ENCODE measurements at regions not wholly inside any gene's neighbourhood (a gene's known extent, or its start where the extent isn't known, plus 50 kb on each side); places are given as distances from the start of the nearest gene placed in this dataset.

GRCh38 chr10:10211409-10211808 is 806.3 kb upstream of the CELF2 start:
- H3K4me1 ChIP-seq (ENCODE audit: low read depth): peaks cover 6% of the 10 kb centered on the region
- DNase-seq (ENCODE audit: low read depth in 1 of 2, low spot score in 1 of 2): no peak
- no peaks in the 10 kb centered on the region for H3K9me3 ChIP-seq (ENCODE audit: low read depth)
- H3K27me3 ChIP-seq: no peaks in the 10 kb centered on the region
- no peak overlapping the region for H3K4me3 ChIP-seq
- no peak for TF ChIP-seq CTCF (IDR thresholded peaks at IDR 0.05; ENCODE audit: low read depth, low read length)
- H3K36me3 ChIP-seq: no peaks in the 10 kb centered on the region
- H3K27ac ChIP-seq: no peak overlapping the region

GRCh38 chr10:10213237-10213636 is 804.4 kb upstream of the CELF2 start:
- TF ChIP-seq CTCF (IDR thresholded peaks at IDR 0.05; ENCODE audit: low read depth, low read length): no peak
- no peak overlapping the region for H3K4me3 ChIP-seq
- H3K27ac ChIP-seq: no peak overlapping the region
- no peak for DNase-seq (ENCODE audit: low read depth in 1 of 2, low spot score in 1 of 2)
- H3K4me1 ChIP-seq (ENCODE audit: low read depth): peaks cover 6% of the 10 kb centered on the region
- H3K36me3 ChIP-seq: no peaks in the 10 kb centered on the region
- H3K27me3 ChIP-seq: no peaks in the 10 kb centered on the region
- no peaks in the 10 kb centered on the region for H3K9me3 ChIP-seq (ENCODE audit: low read depth)

GRCh38 chr10:10222304-10222841 is 795.3 kb upstream of the CELF2 start:
- Histone ChIP-seq H3K9me3 (ENCODE audit: low read depth) (no peaks in the 10 kb centered on the region), H3K4me3 (no peak overlapping the region), H3K27me3 (no peaks in the 10 kb centered on the region), H3K4me1 (ENCODE audit: low read depth) (no peaks in the 10 kb centered on the region), H3K27ac (no peak overlapping the region), H3K36me3 (no peaks in the 10 kb centered on the region)
- peak in 1 of 2 donors; percentile 73 for DNase-seq (ENCODE audit: low read depth in 1 of 2, low spot score in 1 of 2)
- TF ChIP-seq CTCF (IDR thresholded peaks at IDR 0.05; ENCODE audit: low read depth, low read length): no peak

- Histone ChIP-seq H3K27me3 (no peaks in the 10 kb centered on the region), H3K4me1 (ENCODE audit: low read depth) (no peaks in the 10 kb centered on the region), H3K9me3 (ENCODE audit: low read depth) (no peaks in the 10 kb centered on the region), H3K4me3 (no peak overlapping the region), H3K27ac (no peak overlapping the region), H3K36me3 (no peaks in the 10 kb centered on the region)
- TF ChIP-seq CTCF (IDR thresholded peaks at IDR 0.05; ENCODE audit: low read depth, low read length): no peak
- no peak for DNase-seq (ENCODE audit: low read depth in 1 of 2, low spot score in 1 of 2)
These were observed 794.5 kb upstream of the CELF2 start for GRCh38 chr10:10223131-10223530.

- DNase-seq (ENCODE audit: low read depth in 1 of 2, low spot score in 1 of 2): no peak
- Histone ChIP-seq H3K9me3 (ENCODE audit: low read depth) (no peaks in the 10 kb centered on the region), H3K27me3 (no peaks in the 10 kb centered on the region), H3K36me3 (no peaks in the 10 kb centered on the region), H3K27ac (no peak overlapping the region), H3K4me3 (no peak overlapping the region), H3K4me1 (ENCODE audit: low read depth) (no peaks in the 10 kb centered on the region)
- TF ChIP-seq CTCF (IDR thresholded peaks at IDR 0.05; ENCODE audit: low read depth, low read length): no peak
These were observed 792.5 kb upstream of the CELF2 start for GRCh38 chr10:10225136-10225676.
